ENCODE measurements at regions not wholly inside any gene's neighbourhood (a gene's known extent, or its start where the extent isn't known, plus 50 kb on each side); places are given as distances from the start of the nearest gene placed in this dataset.
"Not testable (repeated sequence)": the region's sequence is repeated elsewhere in the genome, so short reads cannot be mapped to it uniquely, and the experiment has no call there.

GRCh38 chr2:82968358-82968757, 1490.7 kb downstream of the SUCLG1 start:
- no peak for DNase-seq (ENCODE audit: low spot score)

DNA sequence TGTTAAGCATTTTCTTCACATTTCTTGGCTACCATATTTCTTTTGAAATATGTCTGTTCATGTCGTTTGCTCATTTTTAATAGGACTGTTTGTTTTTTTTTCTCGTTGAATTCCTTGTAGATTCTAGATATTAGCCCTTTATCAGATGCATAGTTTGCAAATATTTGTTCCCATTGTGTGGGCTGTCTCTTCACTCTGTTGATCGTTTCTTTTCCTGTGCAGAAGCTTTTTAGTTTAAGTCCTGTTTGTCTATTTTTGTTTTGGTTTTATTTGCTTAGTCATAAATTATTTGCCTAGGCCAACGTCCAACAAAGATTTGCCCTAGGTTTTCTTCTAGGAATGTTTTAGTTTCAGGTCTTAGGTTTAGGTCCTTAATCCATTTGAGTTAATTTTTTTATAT, 1494.7 kb downstream of the SUCLG1 start:
- no peak for DNase-seq (ENCODE audit: low spot score)

DNA sequence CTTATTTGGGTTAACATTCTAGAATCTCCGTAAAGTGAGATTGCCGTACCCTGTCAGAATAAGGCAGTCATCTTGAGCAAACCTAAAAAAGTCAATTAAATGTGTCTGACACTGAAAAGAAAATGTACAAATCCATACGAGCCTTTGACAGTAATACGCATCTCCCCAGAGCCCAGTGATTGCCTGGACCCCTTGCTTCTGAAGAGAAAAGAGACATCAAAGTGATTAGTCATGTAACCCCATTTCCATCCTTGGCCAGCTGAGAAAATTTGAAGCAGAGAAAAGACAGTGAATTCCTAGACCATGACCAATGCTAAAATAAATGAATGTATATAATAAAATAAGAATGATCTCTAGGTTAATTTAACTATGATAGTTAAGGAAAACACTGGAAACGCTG, 1499.4 kb downstream of the SUCLG1 start:
- DNase-seq (ENCODE audit: low spot score) = no peak

GRCh38 chr2:82954868-82955267, 1504.2 kb downstream of the SUCLG1 start:
- no peak for DNase-seq (ENCODE audit: low spot score)

DNA sequence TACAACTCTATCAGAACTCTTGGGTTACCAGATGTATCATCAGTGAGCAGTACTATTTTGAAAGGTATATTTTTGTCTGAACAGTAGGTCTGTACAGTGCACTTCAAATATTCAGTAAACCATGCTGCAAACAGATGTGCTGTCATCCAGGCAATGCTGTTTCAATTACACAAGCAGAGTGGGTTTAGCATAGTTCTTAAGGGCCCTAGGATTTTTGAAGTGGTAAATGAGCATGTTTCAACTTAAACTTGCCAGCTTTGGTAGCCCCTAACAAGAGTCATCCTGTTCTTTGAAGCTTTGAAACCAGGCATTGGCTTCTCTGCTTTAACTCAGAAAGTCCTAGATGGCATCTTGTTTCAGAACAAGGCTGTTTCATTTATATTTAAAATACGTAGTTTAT, 1519.9 kb downstream of the SUCLG1 start:
- no peak for DNase-seq (ENCODE audit: low spot score)

DNA sequence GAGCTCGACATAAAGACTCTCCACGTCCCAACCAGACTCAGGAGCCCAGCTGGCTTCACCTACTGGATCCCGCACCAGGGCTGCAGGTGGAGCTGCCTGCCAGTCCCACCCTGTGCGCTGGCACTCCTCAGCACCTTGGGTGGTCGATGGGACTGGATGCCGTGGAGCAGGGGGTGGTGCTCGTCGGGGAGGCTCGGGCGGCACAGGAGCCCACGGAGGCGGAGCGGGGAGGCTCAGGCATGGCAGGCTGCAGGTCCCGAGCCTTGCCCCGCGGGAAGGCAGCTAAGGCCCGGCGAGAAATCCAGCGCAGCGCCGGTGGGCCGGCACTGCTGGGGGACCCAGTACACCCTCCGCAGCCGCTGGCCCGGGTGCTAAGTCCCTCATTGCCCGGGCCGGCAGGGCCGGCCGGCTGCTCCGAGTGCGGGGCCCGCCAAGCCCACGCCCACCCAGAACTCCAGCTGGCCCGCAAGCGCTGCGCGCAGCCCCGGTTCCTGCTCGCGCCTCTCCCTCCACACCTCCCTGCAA, 1520.7 kb downstream of the SUCLG1 start:
- not testable (repeated sequence) for DNase-seq (ENCODE audit: low spot score)

GRCh38 chr2:82913566-82913965, 1545.5 kb downstream of the SUCLG1 start:
- no peak for DNase-seq (ENCODE audit: low spot score)

- DNase-seq (ENCODE audit: low spot score) = no peak
Observed at GRCh38 chr2:82896117-82896516, 1563.0 kb downstream of the SUCLG1 start.

DNA sequence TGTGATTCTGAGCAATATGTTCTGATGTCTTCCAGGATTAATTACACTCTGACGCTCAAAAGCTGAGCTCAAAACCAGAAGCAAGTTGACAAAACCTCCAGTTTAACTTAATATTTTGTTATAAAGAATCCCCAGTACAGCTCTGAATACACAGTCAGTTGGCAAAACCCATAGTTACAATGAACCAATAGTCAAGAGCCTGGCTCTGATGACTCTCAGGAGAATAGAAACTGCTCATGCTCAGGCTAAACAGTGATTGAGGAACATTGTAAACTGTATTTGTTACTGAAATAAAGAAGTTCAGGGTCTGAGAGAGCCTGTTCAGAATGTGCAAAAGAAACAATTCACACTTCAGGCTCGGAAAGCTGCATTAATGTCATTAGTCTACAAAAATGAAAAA, 1565.9 kb downstream of the SUCLG1 start:
- DNase-seq (ENCODE audit: low spot score) = no peak

DNA sequence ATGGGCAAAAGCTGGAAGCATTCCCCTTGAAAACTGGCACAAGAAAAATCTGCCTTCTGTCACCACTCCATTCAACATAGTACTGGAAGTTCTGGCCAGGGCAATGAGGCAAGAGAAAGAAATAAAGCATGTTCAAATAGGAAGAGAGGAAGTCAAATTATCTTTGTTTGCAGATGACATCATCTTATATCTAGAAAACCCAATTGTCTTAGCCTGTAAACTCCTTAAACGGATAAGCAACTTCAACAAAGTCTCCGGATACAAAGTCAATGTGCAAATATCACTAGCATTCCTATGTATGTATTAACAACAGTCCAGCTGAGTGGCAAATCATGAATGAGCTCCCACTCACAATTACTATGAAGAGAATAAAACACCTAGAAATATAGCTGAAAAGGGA, 1579.3 kb downstream of the SUCLG1 start:
- no peak for DNase-seq (ENCODE audit: low spot score)

- DNase-seq (ENCODE audit: low spot score) = no peak
Observed at GRCh38 chr2:82875858-82876257, 1583.2 kb downstream of the SUCLG1 start.

- DNase-seq (ENCODE audit: low spot score) = no peak
Observed at GRCh38 chr2:82857967-82858366, 1601.1 kb downstream of the SUCLG1 start.

DNA sequence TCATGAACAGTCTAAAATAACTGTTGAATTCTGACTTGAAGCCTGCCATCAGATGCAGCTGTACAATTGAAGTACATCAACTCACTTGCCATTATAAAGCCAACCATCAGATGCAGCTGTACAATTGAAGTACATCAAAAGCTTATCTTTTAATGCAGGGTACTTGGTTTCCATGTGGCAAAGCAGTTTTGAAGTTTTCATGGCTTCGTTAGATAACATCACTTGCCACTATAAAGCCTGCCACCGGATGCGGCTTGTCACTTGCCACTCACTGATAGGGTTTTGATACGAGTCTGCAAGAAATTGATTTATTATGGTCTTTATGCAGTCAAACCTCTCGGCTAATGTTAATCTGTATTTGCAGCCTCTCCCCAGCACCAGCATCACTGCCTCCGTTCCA, 1605.8 kb downstream of the SUCLG1 start:
- no peak for DNase-seq (ENCODE audit: low spot score)

DNA sequence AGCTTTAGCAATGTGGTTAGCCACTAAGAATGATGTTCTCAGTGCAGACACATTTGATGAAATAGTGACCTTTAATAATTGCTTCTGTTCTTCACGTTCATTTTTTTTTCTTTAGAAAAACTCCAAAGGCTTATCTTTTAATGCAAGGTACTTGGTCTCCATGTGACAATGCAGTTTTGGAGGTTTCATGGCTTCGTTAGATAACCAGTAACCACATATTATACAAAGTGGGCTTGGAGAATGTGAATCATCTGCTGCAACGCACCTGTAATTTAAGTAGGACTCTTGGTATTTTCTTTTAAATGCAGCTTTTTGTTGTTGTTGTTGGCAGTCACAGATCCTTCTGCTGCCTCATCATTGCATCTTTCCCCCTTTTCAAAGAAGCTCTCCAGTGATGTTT, 1606.3 kb downstream of the SUCLG1 start:
- DNase-seq (ENCODE audit: low spot score) = no peak

DNA sequence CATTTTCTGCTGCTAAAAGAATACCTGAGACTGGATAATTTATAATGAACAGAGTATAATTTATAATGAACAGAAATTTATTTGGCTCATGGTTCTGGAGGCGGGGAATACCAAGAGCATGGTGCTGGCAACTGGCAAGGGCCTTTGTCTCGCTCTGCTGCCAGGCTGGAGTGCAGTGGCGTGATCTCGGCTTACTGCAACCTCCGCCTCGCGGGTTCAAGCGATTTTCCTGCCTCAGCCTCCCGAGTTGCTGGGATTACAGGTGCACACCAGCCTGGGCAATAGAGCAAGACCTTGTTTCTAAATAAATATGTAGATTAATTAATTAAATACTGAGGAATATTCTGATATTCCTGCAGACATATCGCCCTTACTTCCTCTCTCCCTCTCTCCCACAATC, 1610.8 kb downstream of the SUCLG1 start:
- DNase-seq (ENCODE audit: low spot score) = no peak

DNA sequence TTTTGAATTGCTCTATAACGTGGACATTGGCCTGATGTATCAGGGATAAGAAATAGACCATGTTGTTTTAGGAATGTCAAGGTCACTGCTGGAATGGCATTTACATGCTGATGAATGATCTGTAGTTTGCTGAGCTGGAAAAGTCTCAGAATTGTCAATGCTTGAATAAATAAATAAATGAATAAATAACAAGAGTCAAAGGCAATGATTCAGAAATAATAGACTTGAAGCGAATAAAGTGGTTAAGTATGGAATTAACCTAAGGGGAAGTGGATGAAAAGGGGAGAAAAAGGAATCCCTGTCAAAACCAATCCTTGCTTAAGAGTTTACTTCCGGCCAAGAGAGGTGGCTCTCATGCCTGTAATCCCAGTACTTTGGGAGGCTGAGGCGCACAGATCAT, 1620.0 kb downstream of the SUCLG1 start:
- DNase-seq (ENCODE audit: low spot score) = no peak

GRCh38 chr2:82837588-82838304, 1621.3 kb downstream of the SUCLG1 start:
- DNase-seq (ENCODE audit: low spot score) = no peak

- no peak for DNase-seq (ENCODE audit: low spot score)
Observed at GRCh38 chr2:82834893-82835292, 1624.2 kb downstream of the SUCLG1 start.

- no peak for DNase-seq (ENCODE audit: low spot score)
Observed at GRCh38 chr2:82827426-82827825, 1631.7 kb downstream of the SUCLG1 start.

- no peak for DNase-seq (ENCODE audit: low spot score)
Observed at GRCh38 chr2:82826437-82826836, 1632.6 kb downstream of the SUCLG1 start.

- DNase-seq (ENCODE audit: low spot score) = no peak
Observed at GRCh38 chr2:82825410-82826090, 1633.5 kb downstream of the SUCLG1 start.

DNA sequence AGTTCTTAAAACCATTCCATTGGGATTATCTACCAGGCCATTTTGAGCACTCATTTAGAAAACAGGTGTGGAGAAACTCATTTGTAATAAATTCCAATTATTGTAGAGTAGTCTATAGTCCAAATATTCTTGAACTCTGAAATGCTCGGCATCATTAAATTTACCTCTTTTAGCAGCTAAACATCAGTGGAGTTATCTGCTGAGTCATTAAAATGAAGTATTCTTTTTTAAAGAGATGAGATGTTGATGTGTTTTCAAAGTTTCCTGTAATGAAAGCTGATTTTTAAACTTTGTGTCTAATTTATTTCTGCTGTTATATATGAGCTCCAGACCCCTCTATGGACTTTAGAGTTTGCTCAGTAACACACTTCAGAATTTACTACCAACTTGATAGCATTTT, 1635.2 kb downstream of the SUCLG1 start:
- no peak for DNase-seq (ENCODE audit: low spot score)

DNA sequence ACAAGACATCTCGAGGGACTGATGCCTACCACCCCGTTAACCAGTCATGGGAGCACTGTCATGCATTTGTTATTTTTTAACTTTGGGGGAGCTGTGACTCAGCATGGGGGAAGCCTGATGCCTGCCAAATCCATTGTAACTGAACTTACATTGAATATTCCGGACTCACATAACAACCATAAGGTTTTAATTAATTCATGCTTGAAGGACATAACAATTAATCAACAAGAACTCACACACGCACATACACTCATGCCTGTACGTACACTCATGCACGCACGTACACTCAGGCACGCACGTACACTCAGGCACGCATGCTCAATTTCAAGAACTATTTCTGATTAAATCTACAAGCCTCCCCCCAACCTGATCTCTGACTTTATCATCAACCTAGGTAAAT, 1639.1 kb downstream of the SUCLG1 start:
- DNase-seq (ENCODE audit: low spot score) = no peak

DNA sequence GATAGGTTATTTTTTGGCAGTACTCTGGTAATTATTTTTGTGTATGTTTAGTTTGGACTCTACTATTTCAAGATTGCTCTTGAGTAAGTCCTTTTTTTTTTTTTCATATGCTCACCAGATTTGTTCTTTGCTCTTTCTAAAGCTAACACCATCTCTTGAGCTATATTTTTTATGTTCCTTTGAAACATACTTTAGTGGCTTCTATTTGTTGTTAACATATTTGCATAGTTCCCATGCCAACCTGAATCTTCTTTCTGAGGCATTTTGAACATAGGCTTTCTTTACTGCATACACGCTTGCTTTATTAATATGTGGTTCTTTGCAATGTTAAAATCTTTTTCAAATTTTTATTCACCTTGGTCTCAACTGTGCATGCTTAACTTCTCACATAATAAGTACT, 1644.9 kb downstream of the SUCLG1 start:
- DNase-seq (ENCODE audit: low spot score) = no peak

Measured in CD4-positive, alpha-beta T cell treated with Interleukin-15 for 4 hours (primary cell).